Lower leg skin (tissue), 4 donors: ENCODE measurements at regions not wholly inside any gene's neighbourhood (a gene's known extent, or its start where the extent isn't known, plus 50 kb on each side); places are given as distances from the start of the nearest gene placed in this dataset.

Experiments
- DNase-seq, 2 donors: peaks; one replicate each; pipeline ENCODE4 v3.0.0-alpha.2; 2019; ENCODE audit warnings: low spot score in 2 of 2
- H3K4me3 ChIP-seq: fragments of 200-600 bp; sonication (generic); 2 replicates; pipeline ENCODE4 v1.5.1; 2017; ENCODE audit warnings: mild to moderate bottlenecking, low read depth; ENCODE audit not compliant: poor library complexity, severe bottlenecking
- CTCF ChIP-seq, 3 donors: fragments of 450-650 bp; IDR thresholded peaks; one replicate each; pipeline ENCODE4 v1.5.1; 2016; ENCODE audit warnings: antibody characterized with exemption in 3 of 3, mild to moderate bottlenecking in 3 of 3, moderate library complexity in 2 of 3
- POLR2A ChIP-seq, 2 donors: fragments of 450-650 bp; IDR thresholded peaks; one replicate each; pipeline ENCODE4 v1.6.1; 2016 to 2017; ENCODE audit warnings: antibody characterized with exemption in 2 of 2, mild to moderate bottlenecking in 1 of 2, moderate library complexity in 1 of 2
- WGBS, 2 donors: methylation state at CpG; one replicate each; pipeline ENCODE4 v1.1.5; 2018; 5-methylcytosine and 5-hydroxymethylcytosine counted together
- intact Hi-C: fragments of 100-400 bp; cut with DNase I; formaldehyde crosslinking; loops from one replicate; pipeline ENCODE4 v1.15.0; 2023; ENCODE audit warnings: low total_unique reads

GRCh38 chr12:28936711-28937110 lies 212.4 kb upstream of the FAR2 start:
- intact Hi-C loops = no loop called here
- H3K4me3 ChIP-seq = no peak overlapping the region
- TF ChIP-seq CTCF (IDR thresholded peaks at IDR 0.05) = no peak
- TF ChIP-seq POLR2A (IDR thresholded peaks at IDR 0.05) = no peak
- WGBS, 2 donors = 42 to 44% methylated on average over 3 of the region's 3 CpGs
- no peak for DNase-seq

GRCh38 chr12:28937196-28937595 lies 211.9 kb upstream of the FAR2 start:
- intact Hi-C loops = no loop called here
- no peak overlapping the region for H3K4me3 ChIP-seq
- no peak for TF ChIP-seq CTCF (IDR thresholded peaks at IDR 0.05)
- no peak for TF ChIP-seq POLR2A (IDR thresholded peaks at IDR 0.05)
- no peak for DNase-seq
- WGBS, 2 donors = 61 to 62% methylated on average over 3 of the region's 3 CpGs

GRCh38 chr12:28938056-28938455 lies 211.0 kb upstream of the FAR2 start:
- TF ChIP-seq POLR2A (IDR thresholded peaks at IDR 0.05) = no peak
- TF ChIP-seq CTCF (IDR thresholded peaks at IDR 0.05) = no peak
- 65 to 66% methylated on average over 5 of the region's 5 CpGs for WGBS, 2 donors
- intact Hi-C loops = no loop called here
- DNase-seq = no peak
- no peak overlapping the region for H3K4me3 ChIP-seq

GRCh38 chr12:28938581-28939235 lies 210.4 kb upstream of the FAR2 start:
- WGBS, 2 donors = 69 to 73% methylated on average over 11 of the region's 11 CpGs
- H3K4me3 ChIP-seq = no peak overlapping the region
- intact Hi-C loops = no loop called here
- no peak for TF ChIP-seq CTCF (IDR thresholded peaks at IDR 0.05)
- no peak for TF ChIP-seq POLR2A (IDR thresholded peaks at IDR 0.05)
- no peak for DNase-seq

GRCh38 chr12:28939427-28939826 lies 209.7 kb upstream of the FAR2 start:
- TF ChIP-seq POLR2A (IDR thresholded peaks at IDR 0.05) = no peak
- TF ChIP-seq CTCF (IDR thresholded peaks at IDR 0.05) = no peak
- WGBS, 2 donors = 78 to 85% methylated on average over 2 of the region's 2 CpGs
- intact Hi-C loops = no loop called here
- DNase-seq = no peak
- H3K4me3 ChIP-seq = no peak overlapping the region

GRCh38 chr12:28941248-28941647 lies 207.8 kb upstream of the FAR2 start:
- no peak overlapping the region for H3K4me3 ChIP-seq
- intact Hi-C loops = no loop called here
- TF ChIP-seq CTCF (IDR thresholded peaks at IDR 0.05) = no peak
- TF ChIP-seq POLR2A (IDR thresholded peaks at IDR 0.05) = no peak
- WGBS, 2 donors = 55 to 61% methylated on average over 2 of the region's 2 CpGs
- no peak for DNase-seq
